Astrocyte (in vitro differentiated cells and primary cell): ENCODE measurements at regions not wholly inside any gene's neighbourhood (a gene's known extent, or its start where the extent isn't known, plus 50 kb on each side); places are given as distances from the start of the nearest gene placed in this dataset.

Experiments used
- DNase-seq: peaks from one replicate; pipeline ENCODE4 v3.0.0-alpha.2; 2010; ENCODE audit warnings: low read depth
- FAIRE-seq: peaks from 2 replicates; lab custom pipeline; 2011; peaks lifted over from hg19 to GRCh38; lab: Jason Lieb, UNC
- H2AFZ ChIP-seq: 2 replicates; pipeline ENCODE4 v1.6.0; 2012; ENCODE audit warnings: low read depth, low read length, inconsistent platforms
- H3K27ac ChIP-seq: 2 replicates; pipeline ENCODE4 v1.5.1; 2011; ENCODE audit warnings: low read depth, low read length, inconsistent platforms
- H3K27me3 ChIP-seq: 2 replicates; pipeline ENCODE4 v1.6.0; 2011; ENCODE audit warnings: low read length, inconsistent platforms; ENCODE audit not compliant: insufficient read depth
- H3K36me3 ChIP-seq: 2 replicates; pipeline ENCODE4 v1.5.1; 2011; ENCODE audit warnings: low read length, inconsistent platforms; ENCODE audit not compliant: insufficient read depth
- H3K4me1 ChIP-seq: 2 replicates; pipeline ENCODE4 v1.5.1; 2011; ENCODE audit warnings: low read length, inconsistent platforms; ENCODE audit not compliant: insufficient read depth
- H3K4me2 ChIP-seq: 2 replicates; pipeline ENCODE4 v1.6.0; 2012; ENCODE audit warnings: low read length, inconsistent platforms
- H3K4me3 ChIP-seq: 2 replicates; pipeline ENCODE4 v1.5.1; 2011; ENCODE audit warnings: low read depth, mild to moderate bottlenecking, low read length, inconsistent platforms; ENCODE audit not compliant: insufficient read depth
- H3K79me2 ChIP-seq: 2 replicates; pipeline ENCODE4 v1.6.0; 2012; ENCODE audit warnings: mild to moderate bottlenecking, low read length, inconsistent platforms; ENCODE audit not compliant: insufficient read depth
- H3K9ac ChIP-seq: 2 replicates; pipeline ENCODE4 v1.6.0; 2012; ENCODE audit warnings: mild to moderate bottlenecking, low read length, inconsistent platforms
- H3K9me3 ChIP-seq: 2 replicates; pipeline ENCODE4 v1.5.1; 2012; ENCODE audit warnings: low read depth, mild to moderate bottlenecking, low read length, inconsistent platforms; ENCODE audit not compliant: insufficient read depth
- H4K20me1 ChIP-seq: 2 replicates; pipeline ENCODE4 v1.6.0; 2012; ENCODE audit warnings: low read length, inconsistent platforms; ENCODE audit not compliant: insufficient read depth
- H3K27ac Mint-ChIP-seq: one replicate; pipeline ENCODE4 v1.8.0; 2021; ENCODE audit warnings: mild to moderate bottlenecking, mixed read lengths; ENCODE audit not compliant: unreplicated experiment
- H3K27me3 Mint-ChIP-seq: one replicate; pipeline ENCODE4 v1.8.0; 2021; ENCODE audit warnings: low read depth, mixed read lengths; ENCODE audit not compliant: unreplicated experiment
- H3K36me3 Mint-ChIP-seq: one replicate; pipeline ENCODE4 v1.8.0; 2021; ENCODE audit warnings: low read depth, mixed read lengths; ENCODE audit not compliant: unreplicated experiment
- H3K4me1 Mint-ChIP-seq: one replicate; pipeline ENCODE4 v1.8.0; 2021; ENCODE audit warnings: low read depth, mixed read lengths; ENCODE audit not compliant: unreplicated experiment
- H3K4me3 Mint-ChIP-seq: one replicate; pipeline ENCODE4 v1.8.0; 2021; ENCODE audit warnings: mild to moderate bottlenecking, moderate library complexity, mixed read lengths; ENCODE audit not compliant: unreplicated experiment
- H3K9me3 Mint-ChIP-seq: one replicate; pipeline ENCODE4 v1.8.0; 2021; ENCODE audit warnings: mild to moderate bottlenecking, mixed read lengths; ENCODE audit not compliant: unreplicated experiment
- CTCF ChIP-seq: IDR thresholded peaks from 2 replicates; pipeline ENCODE4 v1.5.1; 2011; ENCODE audit warnings: low read depth, mild to moderate bottlenecking, inconsistent platforms, low read length, moderate library complexity; ENCODE audit not compliant: insufficient read depth
- EZH2 ChIP-seq: IDR thresholded peaks from 2 replicates; pipeline ENCODE4 v1.6.1; 2012; ENCODE audit warnings: mild to moderate bottlenecking, low read length, inconsistent platforms; ENCODE audit not compliant: insufficient read depth

- no peak for DNase-seq
- H3K4me1 Mint-ChIP-seq = peaks cover 3% of the 10 kb centered on the region
- Histone ChIP-seq H2AFZ (no peak overlapping the region), H3K27me3 (no peaks in the 10 kb centered on the region), H3K4me1 (no peaks in the 10 kb centered on the region), H3K9me3 (no peaks in the 10 kb centered on the region), H3K36me3 (no peaks in the 10 kb centered on the region), H3K79me2 (no peaks in the 10 kb centered on the region), H3K27ac (no peak overlapping the region), H3K4me3 (no peak overlapping the region), H3K9ac (no peak overlapping the region), H4K20me1 (no peaks in the 10 kb centered on the region), H3K4me2 (no peak overlapping the region)
- TF ChIP-seq EZH2 = no peak
- TF ChIP-seq CTCF = no peak
- no peaks in the 10 kb centered on the region for H3K36me3 Mint-ChIP-seq
- H3K27ac Mint-ChIP-seq = no peak overlapping the region
- no peak for FAIRE-seq
- no peaks in the 10 kb centered on the region for H3K9me3 Mint-ChIP-seq
- H3K27me3 Mint-ChIP-seq = no peaks in the 10 kb centered on the region
- H3K4me3 Mint-ChIP-seq = no peak overlapping the region
Observed at GRCh38 chr12:61869796-61870195, 390.4 kb upstream of the USP15 start.

- FAIRE-seq (no peak), DNase-seq (no peak)
- Histone ChIP-seq H3K4me2 (no peak overlapping the region), H3K79me2 (no peaks in the 10 kb centered on the region), H3K9me3 (no peaks in the 10 kb centered on the region), H3K27me3 (no peaks in the 10 kb centered on the region), H2AFZ (no peak overlapping the region), H3K4me3 (no peak overlapping the region), H3K4me1 (no peaks in the 10 kb centered on the region), H3K36me3 (no peaks in the 10 kb centered on the region), H3K9ac (no peak overlapping the region), H4K20me1 (no peaks in the 10 kb centered on the region), H3K27ac (no peak overlapping the region)
- TF ChIP-seq EZH2 = no peak
- TF ChIP-seq CTCF = no peak
- Mint-ChIP-seq H3K4me1 (no peaks in the 10 kb centered on the region), H3K9me3 (no peaks in the 10 kb centered on the region), H3K27ac (no peak overlapping the region), H3K27me3 (no peaks in the 10 kb centered on the region), H3K4me3 (no peak overlapping the region), H3K36me3 (no peaks in the 10 kb centered on the region)
Observed at GRCh38 chr12:61870658-61871484, 389.3 kb upstream of the USP15 start.

- no peaks in the 10 kb centered on the region for H3K79me2 ChIP-seq
- no peaks in the 10 kb centered on the region for H3K9me3 Mint-ChIP-seq
- H4K20me1 ChIP-seq = no peaks in the 10 kb centered on the region
- TF ChIP-seq EZH2 (no peak), CTCF (no peak)
- H3K27me3 Mint-ChIP-seq = no peaks in the 10 kb centered on the region
- no peaks in the 10 kb centered on the region for H3K36me3 Mint-ChIP-seq
- H3K9me3 ChIP-seq = no peaks in the 10 kb centered on the region
- no peaks in the 10 kb centered on the region for H3K4me1 ChIP-seq
- FAIRE-seq = no peak
- H3K4me1 Mint-ChIP-seq = no peaks in the 10 kb centered on the region
- H3K4me3 Mint-ChIP-seq = no peak overlapping the region
- H3K27ac Mint-ChIP-seq = no peak overlapping the region
- no peak overlapping the region for H3K9ac ChIP-seq
- no peaks in the 10 kb centered on the region for H3K27me3 ChIP-seq
- DNase-seq = no peak
- H3K27ac ChIP-seq = no peak overlapping the region
- no peak overlapping the region for H2AFZ ChIP-seq
- H3K36me3 ChIP-seq = no peaks in the 10 kb centered on the region
- H3K4me2 ChIP-seq = no peak overlapping the region
- no peak overlapping the region for H3K4me3 ChIP-seq
Observed at GRCh38 chr12:61871485-61871810, 388.8 kb upstream of the USP15 start.
